HCT116 (cell line): ENCODE measurements at regions not wholly inside any gene's neighbourhood (a gene's known extent, or its start where the extent isn't known, plus 50 kb on each side); places are given as distances from the start of the nearest gene placed in this dataset.
"Not testable (repeated sequence)": the region's sequence is repeated elsewhere in the genome, so short reads cannot be mapped to it uniquely, and the experiment has no call there.

Source experiments
- CTCF ChIP-seq, 3 experiments: fragments of 200-600 bp in 1 of 3; sonication (generic) in 1 of 3; IDR thresholded peaks in 2 of 3; conservative IDR thresholded peaks in 1 of 3; 2 replicates each; pipeline ENCODE4 v1.5.1; 2012 to 2017; ENCODE audit warnings: low read depth in 2 of 3, low read length in 2 of 3, antibody characterized with exemption in 1 of 3, borderline replicate concordance in 1 of 3, control low read depth in 1 of 3, mild to moderate bottlenecking in 1 of 3, mixed read lengths in 1 of 3, mixed run types in 1 of 3, moderate library complexity in 1 of 3; ENCODE audit not compliant: insufficient read depth in 1 of 3
- ELF1 ChIP-seq: IDR thresholded peaks from 2 replicates; pipeline ENCODE4 v1.6.1; 2012; ENCODE audit warnings: low read depth, borderline replicate concordance
- EZH2 ChIP-seq: fragments of 200-600 bp; sonication (generic); IDR thresholded peaks from 2 replicates; pipeline ENCODE4 v1.6.1; 2017; ENCODE audit warnings: antibody characterized with exemption, mixed run types
- FOSL1 ChIP-seq: IDR thresholded peaks from 2 replicates; pipeline ENCODE4 v1.6.1; 2012; ENCODE audit warnings: low read depth
- POLR2A ChIP-seq: IDR thresholded peaks from 2 replicates; pipeline ENCODE4 v1.7.0; 2011; ENCODE audit warnings: borderline replicate concordance; ENCODE audit not compliant: insufficient read depth, insufficient read length; ENCODE audit errors: extremely low read depth
- POLR2AphosphoS5 ChIP-seq: IDR thresholded peaks from 2 replicates; pipeline ENCODE4 v1.6.1; 2011; ENCODE audit warnings: mild to moderate bottlenecking, low read depth, low read length, moderate library complexity
- SRF ChIP-seq: IDR thresholded peaks from 2 replicates; pipeline ENCODE4 v1.6.1; 2012; ENCODE audit warnings: low read depth
- ZBTB33 ChIP-seq: IDR thresholded peaks from 2 replicates; pipeline ENCODE4 v1.6.1; 2011; ENCODE audit warnings: mild to moderate bottlenecking, low read length, moderate library complexity; ENCODE audit not compliant: insufficient replicate concordance; ENCODE audit errors: extremely low read depth

- not testable (repeated sequence) for TF ChIP-seq CTCF (IDR thresholded peaks at IDR 0.05 in 2 of 3, conservative IDR thresholded peaks at IDR 0.05 in 1 of 3; ENCODE audit: borderline replicate concordance in 1 of 3, insufficient read depth in 1 of 3, low read depth in 2 of 3, low read length in 2 of 3); EZH2; POLR2A; FOSL1; SRF; ELF1; POLR2AphosphoS5; ZBTB33
These were observed 75.0 kb upstream of the NOMO2 start for GRCh38 chr16:18636928-18637327.
